Neural progenitor cell (in vitro differentiated cells): ENCODE measurements at regions not wholly inside any gene's neighbourhood (a gene's known extent, or its start where the extent isn't known, plus 50 kb on each side); places are given as distances from the start of the nearest gene placed in this dataset.

ENCODE experiments used
- DNase-seq: peaks from one replicate; pipeline ENCODE4 v3.0.0-alpha.2; 2016; ENCODE audit warnings: low spot score
- H2AFZ ChIP-seq: fragments of 200-600 bp; sonication (generic); replicated peaks from 2 replicates; pipeline ENCODE4 v1.6.1; 2016; ENCODE audit warnings: antibody characterized with exemption
- H3F3A ChIP-seq: fragments of 200-600 bp; sonication (generic); 2 replicates; pipeline ENCODE4 v1.6.1; 2016; ENCODE audit warnings: antibody characterized with exemption, low read depth
- H3K27ac ChIP-seq: fragments of 200-600 bp; sonication (generic); 2 replicates; pipeline ENCODE4 v1.5.1; 2016; ENCODE audit warnings: mild to moderate bottlenecking
- H3K27me3 ChIP-seq: fragments of 200-600 bp; sonication (generic); 2 replicates; pipeline ENCODE4 v1.6.1; 2016; ENCODE audit warnings: mild to moderate bottlenecking, moderate library complexity
- H3K36me3 ChIP-seq: fragments of 200-600 bp; sonication (generic); 2 replicates; pipeline ENCODE4 v1.5.1; 2016
- H3K4me1 ChIP-seq: fragments of 200-600 bp; sonication (generic); 2 replicates; pipeline ENCODE4 v1.6.1; 2016; ENCODE audit warnings: mixed run types
- H3K4me2 ChIP-seq: fragments of 200-600 bp; sonication (generic); 2 replicates; pipeline ENCODE4 v1.6.1; 2016
- H3K4me3 ChIP-seq: fragments of 200-600 bp; sonication (generic); 2 replicates; pipeline ENCODE4 v1.5.1; 2016
- H3K79me2 ChIP-seq: fragments of 200-600 bp; sonication (generic); 2 replicates; pipeline ENCODE4 v1.6.1; 2016; ENCODE audit warnings: low read depth
- H3K9ac ChIP-seq: fragments of 200-600 bp; sonication (generic); 2 replicates; pipeline ENCODE4 v1.6.1; 2016
- H3K9me3 ChIP-seq: fragments of 200-600 bp; sonication (generic); 2 replicates; pipeline ENCODE4 v1.5.1; 2016; ENCODE audit warnings: low read depth
- H4K20me1 ChIP-seq: fragments of 200-600 bp; sonication (generic); 2 replicates; pipeline ENCODE4 v1.6.1; 2016; ENCODE audit warnings: low read depth
- H3K27ac Mint-ChIP-seq: 3 replicates; pipeline ENCODE4 v1.8.0; 2021; ENCODE audit warnings: mixed read lengths
- H3K27me3 Mint-ChIP-seq: 2 replicates; pipeline ENCODE4 v1.8.0; 2022; ENCODE audit warnings: low read depth, mild to moderate bottlenecking, inconsistent platforms, moderate library complexity, mixed read lengths; ENCODE audit not compliant: insufficient read depth
- H3K36me3 Mint-ChIP-seq: 3 replicates; pipeline ENCODE4 v1.8.0; 2021; ENCODE audit warnings: mixed read lengths
- H3K4me1 Mint-ChIP-seq: 3 replicates; pipeline ENCODE4 v1.8.0; 2021; ENCODE audit warnings: mixed read lengths
- H3K4me3 Mint-ChIP-seq: 3 replicates; pipeline ENCODE4 v1.8.0; 2021; ENCODE audit warnings: mild to moderate bottlenecking, moderate library complexity, mixed read lengths
- H3K9me3 Mint-ChIP-seq: 3 replicates; pipeline ENCODE4 v1.8.0; 2020; ENCODE audit warnings: mixed read lengths
- EZH2 ChIP-seq: fragments of 200-600 bp; sonication (generic); IDR thresholded peaks from 2 replicates; pipeline ENCODE4 v1.6.1; 2017; ENCODE audit warnings: antibody characterized with exemption, mild to moderate bottlenecking, moderate library complexity
- EZH2phosphoT487 ChIP-seq: fragments of 200-600 bp; sonication (generic); IDR thresholded peaks from 2 replicates; pipeline ENCODE4 v1.6.1; 2017; ENCODE audit warnings: antibody characterized with exemption
- TF ChIP-seq, protein P1 (sequence below): fragments of 200-600 bp; sonication (generic); IDR thresholded peaks from 2 replicates; pipeline ENCODE4 v1.5.1; 2017; ENCODE audit warnings: antibody characterized with exemption, mild to moderate bottlenecking

- Mint-ChIP-seq H3K4me1 (no peaks in the 10 kb centered on the region), H3K4me3 (no peak overlapping the region), H3K27ac (no peak overlapping the region), H3K27me3 (peaks cover 3% of the 10 kb centered on the region), H3K36me3 (peaks cover 4% of the 10 kb centered on the region), H3K9me3 (peaks cover 15% of the 10 kb centered on the region)
- Histone ChIP-seq H3K27ac (no peak overlapping the region), H2AFZ (no peak overlapping the region), H3K4me1 (no peaks in the 10 kb centered on the region), H3K36me3 (no peaks in the 10 kb centered on the region), H3K4me3 (no peak overlapping the region), H3K9ac (no peak overlapping the region), H4K20me1 (no peaks in the 10 kb centered on the region), H3K9me3 (peaks cover 5% of the 10 kb centered on the region), H3F3A (no peaks in the 10 kb centered on the region), H3K79me2 (no peaks in the 10 kb centered on the region), H3K4me2 (no peak overlapping the region), H3K27me3 (no peaks in the 10 kb centered on the region)
- no peak for TF ChIP-seq EZH2phosphoT487
- no peak for TF ChIP-seq EZH2
- TF ChIP-seq, protein P1, sequence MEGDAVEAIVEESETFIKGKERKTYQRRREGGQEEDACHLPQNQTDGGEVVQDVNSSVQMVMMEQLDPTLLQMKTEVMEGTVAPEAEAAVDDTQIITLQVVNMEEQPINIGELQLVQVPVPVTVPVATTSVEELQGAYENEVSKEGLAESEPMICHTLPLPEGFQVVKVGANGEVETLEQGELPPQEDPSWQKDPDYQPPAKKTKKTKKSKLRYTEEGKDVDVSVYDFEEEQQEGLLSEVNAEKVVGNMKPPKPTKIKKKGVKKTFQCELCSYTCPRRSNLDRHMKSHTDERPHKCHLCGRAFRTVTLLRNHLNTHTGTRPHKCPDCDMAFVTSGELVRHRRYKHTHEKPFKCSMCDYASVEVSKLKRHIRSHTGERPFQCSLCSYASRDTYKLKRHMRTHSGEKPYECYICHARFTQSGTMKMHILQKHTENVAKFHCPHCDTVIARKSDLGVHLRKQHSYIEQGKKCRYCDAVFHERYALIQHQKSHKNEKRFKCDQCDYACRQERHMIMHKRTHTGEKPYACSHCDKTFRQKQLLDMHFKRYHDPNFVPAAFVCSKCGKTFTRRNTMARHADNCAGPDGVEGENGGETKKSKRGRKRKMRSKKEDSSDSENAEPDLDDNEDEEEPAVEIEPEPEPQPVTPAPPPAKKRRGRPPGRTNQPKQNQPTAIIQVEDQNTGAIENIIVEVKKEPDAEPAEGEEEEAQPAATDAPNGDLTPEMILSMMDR: no peak
- no peak for DNase-seq
Observed at GRCh38 chrX:54615109-54615508, 85.1 kb downstream of the GNL3L start.

- Histone ChIP-seq H3F3A (no peaks in the 10 kb centered on the region), H3K27me3 (no peaks in the 10 kb centered on the region), H3K9me3 (no peaks in the 10 kb centered on the region), H3K36me3 (no peaks in the 10 kb centered on the region), H3K79me2 (no peaks in the 10 kb centered on the region), H3K4me2 (no peak overlapping the region), H4K20me1 (no peaks in the 10 kb centered on the region), H3K27ac (no peak overlapping the region), H3K9ac (no peak overlapping the region), H2AFZ (peak overlapping the region; percentile 46), H3K4me1 (no peaks in the 10 kb centered on the region), H3K4me3 (no peak overlapping the region)
- peak; percentile 34 for DNase-seq
- Mint-ChIP-seq H3K9me3 (peaks cover 38% of the 10 kb centered on the region), H3K4me3 (no peak overlapping the region), H3K27ac (peak overlapping the region; percentile 84), H3K27me3 (no peaks in the 10 kb centered on the region), H3K4me1 (peaks cover 6% of the 10 kb centered on the region), H3K36me3 (peaks cover 3% of the 10 kb centered on the region)
- no peak for TF ChIP-seq EZH2
- TF ChIP-seq, protein P1: no peak
- TF ChIP-seq EZH2phosphoT487: no peak
Observed at GRCh38 chrX:54633641-54634040, 103.6 kb downstream of the GNL3L start.

DNA sequence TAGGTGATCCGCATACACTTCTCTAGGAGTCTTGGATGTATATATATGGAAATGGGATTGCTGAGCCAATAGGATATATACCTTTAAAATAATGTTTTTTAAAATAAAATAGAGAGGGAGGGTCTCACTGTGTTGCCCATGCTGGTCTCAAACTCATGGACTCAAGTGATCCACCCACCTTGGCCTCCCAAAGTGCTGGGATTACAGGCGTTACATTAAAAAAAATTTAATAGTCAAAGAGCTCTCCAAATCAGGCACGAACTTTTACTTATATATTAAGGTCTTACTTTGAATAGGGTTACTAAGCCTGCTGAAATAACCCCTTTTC is 109.0 kb downstream of the GNL3L start:
- H3K4me2 ChIP-seq: peak overlapping the region; percentile 66
- peaks cover 7% of the 10 kb centered on the region for H3K4me1 ChIP-seq
- H3K9me3 Mint-ChIP-seq: peaks cover 15% of the 10 kb centered on the region
- peaks cover 13% of the 10 kb centered on the region for H3K4me1 Mint-ChIP-seq
- peaks cover 3% of the 10 kb centered on the region for H3K36me3 Mint-ChIP-seq
- H3K27me3 Mint-ChIP-seq: peaks cover 5% of the 10 kb centered on the region
- peaks cover 9% of the 10 kb centered on the region for H3K9me3 ChIP-seq
- H3K27me3 ChIP-seq: no peaks in the 10 kb centered on the region
- no peaks in the 10 kb centered on the region for H3K36me3 ChIP-seq
- H3F3A ChIP-seq: peaks cover 16% of the 10 kb centered on the region
- no peak overlapping the region for H3K9ac ChIP-seq
- peak overlapping the region; percentile 90 for H3K4me3 Mint-ChIP-seq
- no peaks in the 10 kb centered on the region for H3K79me2 ChIP-seq
- peak overlapping the region; percentile 99 for H3K27ac Mint-ChIP-seq
- peak overlapping the region; percentile 63 for H2AFZ ChIP-seq
- no peak for DNase-seq
- peak overlapping the region; percentile 67 for H3K4me3 ChIP-seq
- TF ChIP-seq EZH2phosphoT487 (no peak), EZH2 (no peak)
- TF ChIP-seq, protein P1: no peak
- H3K27ac ChIP-seq: peak overlapping the region; percentile 99
- H4K20me1 ChIP-seq: no peaks in the 10 kb centered on the region
